Natural killer cell (primary cell): ENCODE measurements at regions not wholly inside any gene's neighbourhood (a gene's known extent, or its start where the extent isn't known, plus 50 kb on each side); places are given as distances from the start of the nearest gene placed in this dataset.

Experiments
- ATAC-seq, 3 donors: fragments of 150-1000 bp in 2 of 3; fragments of 200-7000 bp in 1 of 3; cut with Tn5 transposase; 1 replicate in 1 of 3; 2 replicates in 2 of 3; pipeline ENCODE4 v1.10.0; 2021; ENCODE audit warnings: mild to moderate bottlenecking in 2 of 3, moderate library complexity in 2 of 3
- DNase-seq, 2 donors: peaks; one replicate each; pipeline versions ENCODE4 v3.0.0 to v3.0.0-alpha.2; 2013 to 2021; ENCODE audit warnings: mixed read lengths in 1 of 2
- H3K27ac ChIP-seq: one replicate; pipeline ENCODE4 v1.5.1; 2013; ENCODE audit warnings: mild to moderate bottlenecking, low read length
- H3K27me3 ChIP-seq: one replicate; pipeline ENCODE4 v1.6.1; 2013; ENCODE audit warnings: low read length; ENCODE audit not compliant: control insufficient read depth, insufficient read depth
- H3K36me3 ChIP-seq: one replicate; pipeline ENCODE4 v1.6.1; 2013; ENCODE audit warnings: low read length; ENCODE audit not compliant: control insufficient read depth, insufficient read depth
- H3K4me1 ChIP-seq: one replicate; pipeline ENCODE4 v1.6.1; 2013; ENCODE audit warnings: low read length; ENCODE audit not compliant: control insufficient read depth, insufficient read depth
- H3K4me3 ChIP-seq: one replicate; pipeline ENCODE4 v1.5.1; 2013; ENCODE audit warnings: low read length
- H3K9me3 ChIP-seq: one replicate; pipeline ENCODE4 v1.6.1; 2013; ENCODE audit warnings: low read length; ENCODE audit not compliant: control insufficient read depth, insufficient read depth
- H3K27ac Mint-ChIP-seq, 2 donors: one replicate each; pipeline ENCODE4 v1.8.0; 2022; ENCODE audit warnings: mild to moderate bottlenecking in 2 of 2, mixed read lengths in 2 of 2, moderate library complexity in 1 of 2
- H3K27me3 Mint-ChIP-seq, 2 donors: one replicate each; pipeline ENCODE4 v1.8.0; 2022; ENCODE audit warnings: low read depth in 2 of 2, mixed read lengths in 2 of 2
- H3K36me3 Mint-ChIP-seq: one replicate; pipeline ENCODE4 v1.8.0; 2022; ENCODE audit warnings: mixed read lengths
- H3K4me1 Mint-ChIP-seq, 2 donors: one replicate each; pipeline ENCODE4 v1.8.0; 2022; ENCODE audit warnings: mixed read lengths in 2 of 2
- H3K4me3 Mint-ChIP-seq: one replicate; pipeline ENCODE4 v1.8.0; 2022; ENCODE audit warnings: mild to moderate bottlenecking, moderate library complexity, mixed read lengths
- H3K9me3 Mint-ChIP-seq, 2 donors: one replicate each; pipeline ENCODE4 v1.8.0; 2022; ENCODE audit warnings: mixed read lengths in 2 of 2
- CTCF ChIP-seq: fragments of 200-600 bp; IDR thresholded peaks from one replicate; pipeline ENCODE4 v1.8.0; 2022; ENCODE audit warnings: antibody characterized with exemption
- WGBS: methylation state at CpG from one replicate; pipeline ENCODE4 v1.1.7; 2013; ENCODE audit warnings: missing lambda C conversion rate; ENCODE audit not compliant: insufficient coverage; 5-methylcytosine and 5-hydroxymethylcytosine counted together
- intact Hi-C: fragments of 100-400 bp; cut with micrococcal nuclease; formaldehyde crosslinking; loops from one replicate; pipeline ENCODE4 v1.14.2; 2022

- no peak for ATAC-seq
- intact Hi-C loops, result no loop called here
- Histone ChIP-seq H3K4me1 (peaks cover 14% of the 10 kb centered on the region), H3K27me3 (peaks cover 5% of the 10 kb centered on the region), H3K27ac (no peak overlapping the region), H3K4me3 (no peak overlapping the region), H3K9me3 (no peaks in the 10 kb centered on the region), H3K36me3 (no peaks in the 10 kb centered on the region)
- no peak for DNase-seq
- Mint-ChIP-seq H3K4me3 (no peak overlapping the region), H3K27me3 (peaks cover 10 to 11% of the 10 kb centered on the region in 2 donors), H3K36me3 (no peaks in the 10 kb centered on the region), H3K27ac (no peak overlapping the region), H3K4me1 (peaks cover 18 to 26% of the 10 kb centered on the region in 2 donors), H3K9me3 (no peaks in the 10 kb centered on the region)
- no peak for TF ChIP-seq CTCF
- 92% methylated on average over 10 of the region's 10 CpGs for WGBS
Observed at GRCh38 chr3:194281766-194282165, 69.4 kb downstream of the CPN2 start.

- Mint-ChIP-seq H3K27me3 (peaks cover 10 to 11% of the 10 kb centered on the region in 2 donors), H3K4me1 (peaks cover 18 to 26% of the 10 kb centered on the region in 2 donors), H3K4me3 (no peak overlapping the region), H3K27ac (no peak overlapping the region), H3K9me3 (no peaks in the 10 kb centered on the region), H3K36me3 (no peaks in the 10 kb centered on the region)
- Histone ChIP-seq H3K4me3 (no peak overlapping the region), H3K27me3 (peaks cover 5% of the 10 kb centered on the region), H3K27ac (no peak overlapping the region), H3K4me1 (peaks cover 14% of the 10 kb centered on the region), H3K9me3 (no peaks in the 10 kb centered on the region), H3K36me3 (no peaks in the 10 kb centered on the region)
- ATAC-seq (no peak), DNase-seq (no peak)
- WGBS, result 90% methylated on average over 15 of the region's 15 CpGs
- intact Hi-C loops, result no loop called here
- no peak for TF ChIP-seq CTCF
Observed at GRCh38 chr3:194282436-194283122, 68.5 kb downstream of the CPN2 start.

- no peak overlapping the region for H3K4me3 ChIP-seq
- H3K9me3 ChIP-seq, result no peaks in the 10 kb centered on the region
- H3K9me3 Mint-ChIP-seq, result no peaks in the 10 kb centered on the region
- H3K4me1 ChIP-seq, result peaks cover 14% of the 10 kb centered on the region
- no peaks in the 10 kb centered on the region for H3K36me3 Mint-ChIP-seq
- intact Hi-C loops, result no loop called here
- H3K27ac ChIP-seq, result no peak overlapping the region
- DNase-seq (no peak), ATAC-seq (no peak)
- no peak overlapping the region for H3K27ac Mint-ChIP-seq
- 94% methylated on average over 8 of the region's 12 CpGs for WGBS
- H3K27me3 Mint-ChIP-seq, result peaks cover 10 to 11% of the 10 kb centered on the region in 2 donors
- H3K4me3 Mint-ChIP-seq, result no peak overlapping the region
- H3K36me3 ChIP-seq, result no peaks in the 10 kb centered on the region
- H3K4me1 Mint-ChIP-seq, result peaks cover 18 to 21% of the 10 kb centered on the region in 2 donors
- no peak for TF ChIP-seq CTCF
- H3K27me3 ChIP-seq, result peaks cover 5% of the 10 kb centered on the region
Observed at GRCh38 chr3:194283221-194284006, 67.7 kb downstream of the CPN2 start.
